ENCODE measurements at regions not wholly inside any gene's neighbourhood (a gene's known extent, or its start where the extent isn't known, plus 50 kb on each side); places are given as distances from the start of the nearest gene placed in this dataset.
"Not testable (repeated sequence)": the region's sequence is repeated elsewhere in the genome, so short reads cannot be mapped to it uniquely, and the experiment has no call there.

GRCh38 chr16:79836144-79836543 is 235.6 kb upstream of the MAF start:
- H3K36me3 ChIP-seq (ENCODE audit: insufficient read depth) = no peaks in the 10 kb centered on the region
- no peak for DNase-seq (ENCODE audit: extremely low spot score)
- no peak overlapping the region for H3K27ac ChIP-seq (ENCODE audit: low read depth)
- no peaks in the 10 kb centered on the region for H3K4me1 ChIP-seq (ENCODE audit: insufficient read depth)
- WGBS = 73% methylated on average over 2 of the region's 2 CpGs
- H3K4me3 ChIP-seq (ENCODE audit: low read depth, low read length) = no peak overlapping the region

GRCh38 chr16:79835194-79835593 is 234.7 kb upstream of the MAF start:
- H3K4me3 ChIP-seq (ENCODE audit: low read depth, low read length) = no peak overlapping the region
- DNase-seq (ENCODE audit: extremely low spot score) = no peak
- 82% methylated on average over 7 of the region's 7 CpGs for WGBS
- H3K36me3 ChIP-seq (ENCODE audit: insufficient read depth) = no peaks in the 10 kb centered on the region
- no peaks in the 10 kb centered on the region for H3K4me1 ChIP-seq (ENCODE audit: insufficient read depth)
- H3K27ac ChIP-seq (ENCODE audit: low read depth) = no peak overlapping the region

DNA sequence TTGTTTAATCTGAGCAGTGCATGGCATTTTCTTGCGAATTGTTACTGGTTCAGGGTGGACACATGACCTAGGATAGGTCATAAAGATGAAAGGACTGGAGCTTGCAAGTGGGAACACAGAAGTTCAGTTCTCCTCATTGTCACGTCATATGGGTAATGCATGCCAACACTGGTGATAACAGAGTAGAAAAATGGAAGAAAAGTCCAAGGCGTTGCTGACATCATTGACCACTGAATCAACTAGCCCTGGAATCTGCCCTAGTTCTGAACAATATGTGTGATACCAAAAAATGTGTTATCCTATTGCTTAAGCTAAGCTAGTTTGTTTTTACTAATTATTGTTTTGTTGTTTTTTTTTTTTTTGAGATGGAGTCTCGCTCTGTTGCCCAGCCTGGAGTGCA is 234.2 kb upstream of the MAF start:
- Histone ChIP-seq H3K4me1 (ENCODE audit: insufficient read depth) (no peaks in the 10 kb centered on the region), H3K4me3 (ENCODE audit: low read depth, low read length) (no peak overlapping the region), H3K27ac (ENCODE audit: low read depth) (no peak overlapping the region), H3K36me3 (ENCODE audit: insufficient read depth) (no peaks in the 10 kb centered on the region)
- WGBS = 97% methylated on average over 4 of the region's 4 CpGs
- DNase-seq (ENCODE audit: extremely low spot score) = no peak

GRCh38 chr16:79834003-79834402 is 233.5 kb upstream of the MAF start:
- not testable (repeated sequence) for DNase-seq (ENCODE audit: extremely low spot score); H3K4me3 ChIP-seq (ENCODE audit: low read depth, low read length); H3K4me1 ChIP-seq (ENCODE audit: insufficient read depth); H3K27ac ChIP-seq (ENCODE audit: low read depth); H3K36me3 ChIP-seq (ENCODE audit: insufficient read depth)

DNA sequence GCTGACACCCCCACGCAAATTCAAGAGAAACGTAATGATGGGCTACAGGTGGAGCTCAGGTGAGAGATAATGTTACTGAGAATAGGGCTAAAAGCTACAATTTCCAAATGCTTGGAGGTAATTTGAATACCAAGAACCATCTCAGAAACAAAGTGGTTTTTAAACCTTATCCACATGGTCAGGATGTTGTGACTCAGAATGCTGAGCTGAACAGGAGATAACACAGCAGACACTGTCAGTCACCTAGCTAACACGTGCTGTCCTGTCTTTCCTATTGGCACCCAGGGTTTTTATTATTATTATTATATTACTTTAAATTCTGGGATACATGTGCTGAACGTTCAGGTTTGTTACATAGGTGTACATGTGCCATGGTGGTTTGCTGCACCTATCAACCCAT is 233.0 kb upstream of the MAF start:
- WGBS = 84% methylated on average over 4 of the region's 4 CpGs
- Histone ChIP-seq H3K36me3 (ENCODE audit: insufficient read depth) (no peaks in the 10 kb centered on the region), H3K27ac (ENCODE audit: low read depth) (no peak overlapping the region), H3K4me1 (ENCODE audit: insufficient read depth) (no peaks in the 10 kb centered on the region), H3K4me3 (ENCODE audit: low read depth, low read length) (no peak overlapping the region)
- DNase-seq (ENCODE audit: extremely low spot score) = no peak

DNA sequence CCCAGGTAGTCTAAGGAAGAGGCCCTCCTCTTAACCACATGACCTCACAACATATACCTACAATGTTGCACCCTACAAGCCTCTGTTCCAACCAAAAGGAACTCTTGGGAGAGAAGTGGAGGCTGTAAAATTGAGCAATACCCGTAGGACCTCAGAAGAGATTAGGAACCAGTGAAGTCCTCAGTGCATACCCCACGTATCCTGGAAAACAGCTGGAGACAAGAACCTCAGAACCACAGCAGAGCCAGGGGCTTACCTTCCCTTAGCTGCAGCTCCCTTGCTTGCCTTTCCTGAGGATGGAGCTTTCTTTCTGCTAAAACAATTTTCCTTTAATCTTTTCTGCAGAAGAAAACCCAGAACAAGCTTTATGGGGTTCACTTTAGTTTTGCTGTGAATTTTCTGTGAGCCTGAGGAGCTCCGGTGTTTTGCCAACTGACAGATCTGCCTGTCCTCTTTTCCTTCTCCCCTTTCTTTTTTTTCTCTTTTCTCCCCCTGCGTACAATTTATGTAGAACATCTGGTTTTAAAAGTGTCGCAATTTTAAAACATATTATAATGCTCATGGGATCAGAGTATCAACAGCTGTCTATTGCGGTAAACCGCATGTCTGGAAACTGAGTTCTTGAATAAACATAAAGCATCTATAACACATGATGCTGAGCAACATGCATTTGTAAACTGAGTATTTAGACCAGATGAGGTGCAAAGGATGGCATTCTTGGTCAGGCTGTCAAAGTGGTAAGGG is 226.4 kb upstream of the MAF start:
- Histone ChIP-seq H3K4me1 (ENCODE audit: insufficient read depth) (no peaks in the 10 kb centered on the region), H3K27ac (ENCODE audit: low read depth) (no peak overlapping the region), H3K36me3 (ENCODE audit: insufficient read depth) (no peaks in the 10 kb centered on the region), H3K4me3 (ENCODE audit: low read depth, low read length) (no peak overlapping the region)
- DNase-seq (ENCODE audit: extremely low spot score) = no peak
- 61% methylated on average over 7 of the region's 7 CpGs for whole genome bisulfite sequencing

GRCh38 chr16:79825002-79825401 is 224.5 kb upstream of the MAF start:
- no peak overlapping the region for H3K4me3 ChIP-seq (ENCODE audit: low read depth, low read length)
- 96% methylated on average over 1 of the region's 1 CpG for WGBS
- no peak overlapping the region for H3K27ac ChIP-seq (ENCODE audit: low read depth)
- no peak for DNase-seq (ENCODE audit: extremely low spot score)
- H3K4me1 ChIP-seq (ENCODE audit: insufficient read depth) = no peaks in the 10 kb centered on the region
- no peaks in the 10 kb centered on the region for H3K36me3 ChIP-seq (ENCODE audit: insufficient read depth)

DNA sequence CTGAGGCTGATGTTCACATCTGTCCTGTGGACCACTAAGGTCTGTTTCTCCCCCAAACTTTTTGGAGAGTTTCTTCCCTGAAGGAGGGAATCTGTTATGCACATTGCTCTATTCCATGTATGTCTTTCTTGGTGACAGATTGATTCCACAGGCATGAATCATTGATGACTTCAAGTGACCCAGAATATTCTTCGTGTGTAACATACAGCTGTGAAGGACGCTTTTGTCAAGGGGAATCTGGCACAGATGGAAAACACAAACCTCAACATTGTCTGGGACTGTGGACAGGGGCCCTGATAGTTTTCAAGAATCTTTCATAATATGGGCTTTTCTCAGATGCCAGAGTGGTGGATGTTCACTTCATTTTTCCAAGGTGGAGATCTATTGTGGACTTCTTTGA is 223.1 kb upstream of the MAF start:
- 72% methylated on average over 2 of the region's 2 CpGs for WGBS
- H3K4me3 ChIP-seq (ENCODE audit: low read depth, low read length) = no peak overlapping the region
- H3K36me3 ChIP-seq (ENCODE audit: insufficient read depth) = no peaks in the 10 kb centered on the region
- no peak overlapping the region for H3K27ac ChIP-seq (ENCODE audit: low read depth)
- no peak for DNase-seq (ENCODE audit: extremely low spot score)
- H3K4me1 ChIP-seq (ENCODE audit: insufficient read depth) = no peaks in the 10 kb centered on the region

DNA sequence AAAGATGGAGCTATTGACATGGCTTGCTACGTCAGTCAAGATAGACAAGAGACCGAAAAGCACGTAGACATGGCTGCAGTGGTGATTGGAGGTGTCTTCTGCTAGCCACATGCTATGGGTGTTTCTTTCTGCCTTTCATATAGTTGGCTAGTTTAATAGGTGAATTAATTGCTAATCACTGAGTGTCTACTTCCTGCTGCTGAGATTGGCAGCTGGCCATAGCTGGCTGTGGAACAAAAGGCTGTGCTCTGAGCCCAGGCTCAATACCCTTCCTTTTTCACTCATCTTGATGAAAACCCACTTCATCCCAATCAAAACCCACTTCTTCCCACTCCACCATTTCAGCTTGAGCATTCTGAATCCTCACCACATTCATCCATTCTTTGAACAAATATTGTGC is 221.4 kb upstream of the MAF start:
- Histone ChIP-seq H3K4me3 (ENCODE audit: low read depth, low read length) (no peak overlapping the region), H3K27ac (ENCODE audit: low read depth) (no peak overlapping the region), H3K36me3 (ENCODE audit: insufficient read depth) (no peaks in the 10 kb centered on the region), H3K4me1 (ENCODE audit: insufficient read depth) (no peaks in the 10 kb centered on the region)
- WGBS = 98% methylated on average over 3 of the region's 3 CpGs
- DNase-seq (ENCODE audit: extremely low spot score) = no peak

DNA sequence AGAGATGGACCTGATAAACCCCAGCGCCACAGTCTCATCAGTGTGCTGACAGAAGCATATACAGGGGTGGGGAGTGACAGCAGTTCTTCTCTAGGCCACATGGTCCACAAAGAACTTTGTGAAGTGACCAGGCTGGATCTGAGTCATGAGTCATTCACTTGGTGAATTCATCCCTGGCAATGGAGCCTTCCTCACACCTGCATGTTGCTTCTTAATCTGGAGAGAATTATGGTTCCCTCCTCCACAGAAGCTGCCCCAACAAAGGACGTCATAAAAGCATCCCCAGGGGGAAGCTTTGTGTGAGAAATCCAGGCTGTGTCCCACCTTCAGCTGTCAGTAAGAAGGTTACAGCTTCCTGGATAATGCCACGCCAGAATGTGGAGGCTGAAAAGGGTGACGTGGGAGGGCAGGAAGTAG is 215.6 kb upstream of the MAF start:
- no peaks in the 10 kb centered on the region for H3K36me3 ChIP-seq (ENCODE audit: insufficient read depth)
- DNase-seq (ENCODE audit: extremely low spot score) = no peak
- WGBS = 68% methylated on average over 4 of the region's 4 CpGs

GRCh38 chr16:79815049-79815448 is 214.5 kb upstream of the MAF start:
- 85% methylated on average over 2 of the region's 2 CpGs for WGBS
- DNase-seq (ENCODE audit: extremely low spot score) = no peak

More for the DNA sequence above, 215.6 kb upstream of the MAF start:
- Histone ChIP-seq H3K4me1 (ENCODE audit: insufficient read depth) (no peaks in the 10 kb centered on the region), H3K27ac (ENCODE audit: low read depth) (no peak overlapping the region), H3K4me3 (ENCODE audit: low read depth, low read length) (no peak overlapping the region)

DNA sequence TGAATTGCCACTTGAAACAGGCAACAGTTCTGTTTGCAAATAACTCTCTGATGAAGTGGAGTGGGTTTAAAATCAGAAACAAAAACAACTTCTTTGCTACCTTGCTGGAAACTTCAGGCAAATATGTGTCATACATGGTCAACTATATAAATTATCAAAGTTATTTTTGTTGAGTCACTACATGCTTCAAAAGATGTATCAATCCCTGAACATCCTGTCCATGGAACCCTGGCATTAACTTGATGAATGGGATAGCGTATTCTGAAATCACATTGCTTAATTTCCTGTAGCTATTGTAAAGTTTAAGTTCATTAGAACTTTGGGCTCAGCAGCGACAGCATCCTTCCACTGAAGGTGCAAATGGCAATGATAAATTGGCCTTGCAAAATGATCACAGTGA is 213.6 kb upstream of the MAF start:
- Histone ChIP-seq H3K4me3 (ENCODE audit: low read depth, low read length) (no peak overlapping the region), H3K36me3 (ENCODE audit: insufficient read depth) (no peaks in the 10 kb centered on the region), H3K4me1 (ENCODE audit: insufficient read depth) (no peaks in the 10 kb centered on the region), H3K27ac (ENCODE audit: low read depth) (no peak overlapping the region)
- DNase-seq (ENCODE audit: extremely low spot score) = no peak
- 89% methylated on average over 2 of the region's 2 CpGs for WGBS

More at GRCh38 chr16:79815049-79815448, 214.5 kb upstream of the MAF start:
- H3K4me1 ChIP-seq (ENCODE audit: insufficient read depth) = no peaks in the 10 kb centered on the region
- no peaks in the 10 kb centered on the region for H3K36me3 ChIP-seq (ENCODE audit: insufficient read depth)
- H3K4me3 ChIP-seq (ENCODE audit: low read depth, low read length) = no peak overlapping the region
- no peak overlapping the region for H3K27ac ChIP-seq (ENCODE audit: low read depth)

GRCh38 chr16:79811541-79811940 is 211.0 kb upstream of the MAF start:
- 41% methylated on average over 2 of the region's 2 CpGs for WGBS
- DNase-seq (ENCODE audit: extremely low spot score) = no peak
- Histone ChIP-seq H3K4me3 (ENCODE audit: low read depth, low read length) (no peak overlapping the region), H3K36me3 (ENCODE audit: insufficient read depth) (no peaks in the 10 kb centered on the region), H3K4me1 (ENCODE audit: insufficient read depth) (no peaks in the 10 kb centered on the region), H3K27ac (ENCODE audit: low read depth) (no peak overlapping the region)

DNA sequence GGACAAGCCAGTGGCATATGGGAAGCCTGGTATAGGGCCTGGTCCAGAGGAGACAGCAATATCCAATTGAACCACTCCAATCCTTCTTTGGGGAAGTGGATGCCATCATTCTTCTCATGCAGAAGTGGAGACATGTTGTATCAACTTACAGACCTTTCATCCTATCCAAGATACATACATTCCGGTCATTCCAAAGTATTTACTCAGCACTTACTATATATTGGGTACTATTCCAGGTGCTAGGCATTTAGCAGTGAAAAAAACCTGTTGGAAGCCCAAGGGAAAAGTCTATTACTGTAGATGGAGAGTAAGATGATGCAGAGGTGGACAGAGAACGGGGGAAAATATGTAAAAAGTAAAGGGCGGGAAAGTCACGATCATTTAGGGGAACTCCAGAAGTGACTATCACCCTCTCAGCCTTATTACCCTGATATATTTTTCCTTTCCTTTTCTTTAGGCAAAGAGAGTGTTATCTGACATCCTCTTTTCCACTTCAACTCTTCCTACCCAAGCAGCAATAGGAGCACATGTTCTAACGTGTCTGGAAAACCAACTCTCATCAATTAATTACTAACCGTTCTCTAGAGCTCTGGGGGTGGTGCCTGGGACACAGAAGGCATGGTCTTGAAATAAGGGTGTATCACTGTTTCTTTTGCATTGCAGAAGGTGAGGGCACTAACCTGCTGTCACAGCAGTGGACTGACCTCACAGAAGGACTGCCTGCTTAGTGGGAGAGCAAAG is 210.1 kb upstream of the MAF start:
- 87% methylated on average over 6 of the region's 6 CpGs for WGBS
- H3K4me1 ChIP-seq (ENCODE audit: insufficient read depth) = no peaks in the 10 kb centered on the region
- no peak overlapping the region for H3K27ac ChIP-seq (ENCODE audit: low read depth)

More for the DNA sequence above, 210.1 kb upstream of the MAF start:
- DNase-seq (ENCODE audit: extremely low spot score) = no peak
- no peaks in the 10 kb centered on the region for H3K36me3 ChIP-seq (ENCODE audit: insufficient read depth)
- no peak overlapping the region for H3K4me3 ChIP-seq (ENCODE audit: low read depth, low read length)

Measured in urinary bladder (tissue), 3 donors.